H1 (cell line): ENCODE measurements at regions not wholly inside any gene's neighbourhood (a gene's known extent, or its start where the extent isn't known, plus 50 kb on each side); places are given as distances from the start of the nearest gene placed in this dataset.

ENCODE experiments used
- CTCF ChIA-PET: fragments of 300-600 bp; sonication (Branson Sonifier 250); formaldehyde crosslinking; loops from one replicate; lab custom pipeline; 2021; ENCODE audit not compliant: partially characterized antibody; lab: Charles Lee
- POLR2A ChIA-PET: fragments of 300-600 bp; sonication (Branson Sonifier 250); formaldehyde crosslinking; loops from one replicate; lab custom pipeline; 2021; ENCODE audit warnings: inconsistent platforms; ENCODE audit not compliant: partially characterized antibody; lab: Charles Lee
- DNase-seq, 2 experiments: peaks; one replicate each; pipeline versions ENCODE4 v3.0.0 to v3.0.0-alpha.2; 2010 to 2022; ENCODE audit warnings: low spot score in 2 of 2, low read depth in 1 of 2, mixed read lengths in 1 of 2
- FAIRE-seq: peaks from 2 replicates; lab custom pipeline; 2011; peaks lifted over from hg19 to GRCh38; lab: Jason Lieb, UNC
- H2AFZ ChIP-seq: 2 replicates; pipeline ENCODE4 v1.8.1; 2012; ENCODE audit warnings: low read length, inconsistent platforms
- H2AK5ac ChIP-seq: 2 replicates; pipeline ENCODE4 v1.6.1; 2013; ENCODE audit warnings: low read depth, low read length
- H2BK120ac ChIP-seq: replicated peaks from 2 replicates; pipeline ENCODE3; 2013; ENCODE audit warnings: low read depth, low read length, inconsistent platforms
- H2BK12ac ChIP-seq: 2 replicates; pipeline ENCODE4 v1.6.1; 2013; ENCODE audit warnings: low read depth, low read length
- H2BK15ac ChIP-seq: 2 replicates; pipeline ENCODE4 v1.6.1; 2013; ENCODE audit warnings: low read length
- H2BK20ac ChIP-seq: 2 replicates; pipeline ENCODE4 v1.6.1; 2013; ENCODE audit warnings: low read length
- H2BK5ac ChIP-seq: 2 replicates; pipeline ENCODE4 v1.6.1; 2013; ENCODE audit warnings: low read depth, low read length
- H3K14ac ChIP-seq: 2 replicates; pipeline ENCODE4 v1.6.1; 2013; ENCODE audit warnings: inconsistent platforms; ENCODE audit not compliant: insufficient read length
- H3K18ac ChIP-seq: 2 replicates; pipeline ENCODE4 v1.6.1; 2013; ENCODE audit warnings: low read length; ENCODE audit errors: extremely low read depth
- H3K23ac ChIP-seq: 2 replicates; pipeline ENCODE4 v1.6.1; 2013; ENCODE audit warnings: inconsistent platforms; ENCODE audit not compliant: insufficient read length
- H3K23me2 ChIP-seq: 2 replicates; pipeline ENCODE4 v1.6.1; 2013; ENCODE audit warnings: low read depth, low read length
- H3K27ac ChIP-seq: 2 replicates; pipeline ENCODE4 v1.6.1; 2011; ENCODE audit warnings: low read depth, low read length, inconsistent platforms
- H3K27me3 ChIP-seq, 4 experiments: replicated peaks in 1 of 4; 1 replicate in 1 of 4; 2 replicates in 3 of 4; pipeline versions ENCODE4 v1.6.1 to v1.8.1; 2011 to 2013; ENCODE audit warnings: low read length in 3 of 4, mild to moderate bottlenecking in 3 of 4, inconsistent platforms in 2 of 4, mixed read lengths in 2 of 4, moderate library complexity in 1 of 4; ENCODE audit not compliant: control insufficient read depth in 3 of 4, insufficient read depth in 3 of 4; ENCODE audit errors: extremely low read depth in 1 of 4
- H3K36me3 ChIP-seq, 4 experiments: 2 replicates each; pipeline versions ENCODE4 v1.6.1 to v1.8.1; 2011 to 2013; ENCODE audit warnings: mild to moderate bottlenecking in 4 of 4, low read length in 3 of 4, moderate library complexity in 2 of 4, control low read depth in 1 of 4, inconsistent platforms in 1 of 4; ENCODE audit not compliant: insufficient read depth in 4 of 4, control insufficient read depth in 2 of 4
- H3K4ac ChIP-seq: replicated peaks from 2 replicates; pipeline ENCODE3; 2013; ENCODE audit warnings: low read length, low read depth, mixed read lengths, inconsistent platforms; ENCODE audit not compliant: insufficient read length
- H3K4me1 ChIP-seq, 4 experiments: replicated peaks in 1 of 4; 1 replicate in 1 of 4; 2 replicates in 3 of 4; pipeline versions ENCODE4 v1.6.1 to v1.8.1; 2011 to 2013; ENCODE audit warnings: low read length in 3 of 4, inconsistent platforms in 2 of 4, mixed read lengths in 1 of 4; ENCODE audit not compliant: insufficient read depth in 4 of 4, control insufficient read depth in 3 of 4
- H3K4me2 ChIP-seq, 2 experiments: 2 replicates each; pipeline versions ENCODE4 v1.6.1 to v1.8.1; 2011 to 2013; ENCODE audit warnings: low read depth in 2 of 2, low read length in 2 of 2, control low read depth in 1 of 2, inconsistent platforms in 1 of 2, mild to moderate bottlenecking in 1 of 2; ENCODE audit not compliant: insufficient read depth in 1 of 2
- H3K4me3 ChIP-seq, 4 experiments: fragments of 200-600, 300-600 bp in 1 of 4; sonication (generic), shearing (Covaris generic), sonication (Bioruptor Twin) in 1 of 4; 2 replicates each; pipeline versions ENCODE4 v1.5.1 to v1.8.1; 2011 to 2016; ENCODE audit warnings: low read length in 4 of 4, low read depth in 3 of 4, control low read depth in 2 of 4, inconsistent platforms in 2 of 4, mild to moderate bottlenecking in 2 of 4, mixed read lengths in 1 of 4, moderate library complexity in 1 of 4; ENCODE audit not compliant: insufficient read depth in 2 of 4; ENCODE audit errors: extremely low read depth in 1 of 4
- H3K56ac ChIP-seq: replicated peaks from 2 replicates; pipeline ENCODE3; 2013; ENCODE audit warnings: low read depth, mild to moderate bottlenecking, mixed read lengths, low read length, inconsistent platforms; ENCODE audit not compliant: insufficient read length
- H3K79me1 ChIP-seq: 2 replicates; pipeline ENCODE4 v1.6.1; 2013; ENCODE audit warnings: low read depth, low read length, control low read depth
- H3K79me2 ChIP-seq, 2 experiments: 2 replicates each; pipeline versions ENCODE4 v1.6.1 to v1.8.1; 2012 to 2013; ENCODE audit warnings: low read length in 2 of 2, mild to moderate bottlenecking in 2 of 2, inconsistent platforms in 1 of 2; ENCODE audit not compliant: insufficient read depth in 2 of 2, control insufficient read depth in 1 of 2
- H3K9ac ChIP-seq, 4 experiments: replicated peaks in 1 of 4; 1 replicate in 1 of 4; 2 replicates in 3 of 4; pipeline versions ENCODE4 v1.6.1 to v1.8.1; 2011 to 2013; ENCODE audit warnings: low read depth in 3 of 4, low read length in 3 of 4, control low read depth in 2 of 4, mild to moderate bottlenecking in 2 of 4, moderate library complexity in 2 of 4, inconsistent platforms in 1 of 4; ENCODE audit errors: extremely low read depth in 1 of 4
- H3K9me3 ChIP-seq, 2 experiments: 2 replicates each; pipeline versions ENCODE4 v1.6.1 to v1.8.1; 2012 to 2013; ENCODE audit warnings: mild to moderate bottlenecking in 2 of 2, moderate library complexity in 2 of 2, control low read depth in 1 of 2, inconsistent platforms in 1 of 2, low read depth in 1 of 2, low read length in 1 of 2, mixed read lengths in 1 of 2; ENCODE audit not compliant: insufficient read depth in 2 of 2
- H4K20me1 ChIP-seq, 2 experiments: replicated peaks in 1 of 2; 2 replicates each; pipeline versions ENCODE3 to v1.8.1; 2011 to 2013; ENCODE audit warnings: inconsistent platforms in 2 of 2, low read length in 2 of 2, mild to moderate bottlenecking in 1 of 2; ENCODE audit not compliant: insufficient read depth in 2 of 2, control insufficient read depth in 1 of 2
- H4K5ac ChIP-seq: 2 replicates; pipeline ENCODE4 v1.6.1; 2013; ENCODE audit warnings: low read length, low read depth, mixed read lengths, inconsistent platforms; ENCODE audit not compliant: insufficient read length
- H4K8ac ChIP-seq: 2 replicates; pipeline ENCODE4 v1.8.0; 2013; ENCODE audit warnings: mild to moderate bottlenecking, moderate library complexity, low read length, inconsistent platforms; ENCODE audit not compliant: insufficient read depth; ENCODE audit errors: extremely low read depth
- H4K91ac ChIP-seq: replicated peaks from 2 replicates; pipeline ENCODE3; 2013; ENCODE audit warnings: low read length, mixed read lengths, inconsistent platforms; ENCODE audit not compliant: insufficient read length
- ATF3 ChIP-seq: IDR thresholded peaks from 2 replicates; pipeline ENCODE4 v1.6.1; 2011; ENCODE audit warnings: low read depth, mild to moderate bottlenecking, low read length; ENCODE audit not compliant: insufficient read depth
- BRCA1 ChIP-seq: IDR thresholded peaks from 2 replicates; pipeline ENCODE4 v1.6.1; 2012; ENCODE audit warnings: low read depth, low read length, improper control_type of control experiment
- CBX5 ChIP-seq: fragments of 300-800, 300-1000 bp; sonication (generic); IDR thresholded peaks from 2 replicates; pipeline ENCODE4 v1.7.1; 2016; ENCODE audit warnings: antibody characterized with exemption, low read length, low read depth
- JUN ChIP-seq: IDR thresholded peaks from 2 replicates; pipeline ENCODE4 v1.6.1; 2011; ENCODE audit warnings: low read depth, mild to moderate bottlenecking, improper control_type of control experiment, low read length
- POLR2A ChIP-seq, 2 experiments: IDR thresholded peaks; 1 replicate in 1 of 2; 2 replicates in 1 of 2; pipeline ENCODE4 v1.6.1; 2011; ENCODE audit warnings: low read depth in 2 of 2, low read length in 2 of 2, mild to moderate bottlenecking in 2 of 2; ENCODE audit errors: control extremely low read depth in 1 of 2
- ZNF274 ChIP-seq: IDR thresholded peaks from 2 replicates; pipeline ENCODE4 v1.7.0; 2012; ENCODE audit warnings: low read length, borderline replicate concordance; ENCODE audit errors: extremely low read depth
- WGBS, 2 experiments: shearing (Covaris generic) in 1 of 2; methylation state at CpG; one replicate each; pipeline versions ENCODE4 v1.1.6 to v1.1.7; 2013 to 2015; ENCODE audit warnings: low lambda C conversion rate in 2 of 2, mixed read lengths in 2 of 2, inconsistent platforms in 1 of 2, low coverage in 1 of 2, missing lambda C conversion rate in 1 of 2; ENCODE audit not compliant: insufficient replicate concordance in 2 of 2, insufficient coverage in 1 of 2, insufficient read length in 1 of 2; ENCODE audit errors: extremely low coverage in 1 of 2, missing lambda C conversion rate in 1 of 2; 5-methylcytosine and 5-hydroxymethylcytosine counted together

GRCh38 chr19:28221736-28222135 lies 991.2 kb downstream of the UQCRFS1 start:
- no peaks in the 10 kb centered on the region for H3K27me3 ChIP-seq
- H2AFZ ChIP-seq: no peak overlapping the region
- no peak overlapping the region for H3K9ac ChIP-seq
- peaks cover 0 to 2% (median under 1%) of the 10 kb centered on the region in 4 experiments; a peak in 5 of 7 replicates for H3K4me1 ChIP-seq
- H3K9me3 ChIP-seq: no peaks in the 10 kb centered on the region
- no peak overlapping the region for H2BK120ac ChIP-seq
- FAIRE-seq (no peak), DNase-seq (no peak)
- H3K18ac ChIP-seq: no peak overlapping the region
- 97% methylated on average over 3 of the region's 3 CpGs; no CpG with 5 or more reads in 1 of the 2 experiments for WGBS, 2 experiments
- H2BK15ac ChIP-seq: 0 out of 2 replicates have a peak overlapping the region, but pooled peaks have one; percentile 37
- ChIA-PET POLR2A (no interaction called here), CTCF (interaction anchor here (1.1 to 7.7 kb wide), 6 partner anchors 12 to 248 kb away, joined by 3 to 79 read pairs (median 9); no protein-coding TSS in a partner anchor)
- no peak overlapping the region for H3K56ac ChIP-seq
- H2AK5ac ChIP-seq: no peak overlapping the region
- no peaks in the 10 kb centered on the region for H3K79me1 ChIP-seq
- H3K23me2 ChIP-seq: no peaks in the 10 kb centered on the region
- no peaks in the 10 kb centered on the region for H3K36me3 ChIP-seq
- H2BK5ac ChIP-seq: no peak overlapping the region
- H4K91ac ChIP-seq: no peak overlapping the region
- no peak overlapping the region for H3K27ac ChIP-seq
- H3K79me2 ChIP-seq: no peaks in the 10 kb centered on the region
- no peak overlapping the region for H3K4ac ChIP-seq
- no peak overlapping the region for H2BK12ac ChIP-seq
- no peak overlapping the region for H3K4me3 ChIP-seq
- no peak overlapping the region for H4K5ac ChIP-seq
- no peak overlapping the region for H2BK20ac ChIP-seq
- H3K14ac ChIP-seq: no peak overlapping the region
- H4K20me1 ChIP-seq: no peaks in the 10 kb centered on the region
- no peak overlapping the region for H4K8ac ChIP-seq
- H3K23ac ChIP-seq: no peak overlapping the region
- H3K4me2 ChIP-seq: no peak overlapping the region
- TF ChIP-seq ATF3 (no peak), POLR2A (IDR thresholded peaks at IDR 0.05; ENCODE audit: control extremely low read depth in 1 of 2, low read depth in 2 of 2, low read length in 2 of 2) (no peak), JUN (no peak), ZNF274 (no peak), BRCA1 (no peak), CBX5 (no peak)
